ENCODE measurements at regions not wholly inside any gene's neighbourhood (a gene's known extent, or its start where the extent isn't known, plus 50 kb on each side); places are given as distances from the start of the nearest gene placed in this dataset.
"Not testable (repeated sequence)": the region's sequence is repeated elsewhere in the genome, so short reads cannot be mapped to it uniquely, and the experiment has no call there.

DNA sequence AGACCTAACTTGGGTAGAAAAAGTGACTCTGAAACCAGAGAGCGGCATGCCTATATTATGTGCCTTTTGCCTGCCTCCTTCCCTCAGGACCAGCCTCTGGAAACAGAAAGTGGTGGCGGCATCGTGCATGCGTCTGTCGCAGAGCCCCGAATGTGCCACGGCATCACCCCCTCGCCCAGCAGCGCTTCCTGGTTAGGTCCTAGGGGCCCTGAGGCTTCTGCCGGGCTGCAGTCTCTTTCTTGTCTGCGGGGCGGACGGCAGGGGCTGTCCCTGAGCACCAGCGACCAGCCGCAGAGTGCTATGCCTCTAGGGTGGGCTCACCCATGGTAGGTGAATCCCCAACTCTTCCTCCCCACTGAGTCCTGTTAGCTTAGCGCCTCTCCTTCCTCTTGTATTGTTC is 68.7 kb downstream of the VSIG4 start:
- H3K9ac ChIP-seq (ENCODE audit: low read depth, low read length) = no peak overlapping the region

DNA sequence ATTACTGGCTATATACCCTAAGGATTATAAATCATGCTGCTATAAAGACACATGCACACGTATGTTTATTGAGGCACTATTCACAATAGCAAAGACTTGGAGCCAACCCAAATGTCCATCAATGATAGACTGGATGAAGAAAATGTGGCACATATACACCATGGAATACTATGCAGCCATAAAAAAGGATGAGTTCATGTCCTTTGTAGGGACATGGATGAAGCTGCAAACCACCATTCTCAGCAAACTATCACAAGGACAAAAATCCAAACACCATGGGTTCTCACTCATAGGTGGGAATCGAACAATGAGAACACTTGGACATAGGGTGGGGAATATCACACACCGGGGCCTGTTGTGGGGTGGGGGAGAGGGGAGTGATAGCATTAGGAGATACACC is 72.7 kb downstream of the VSIG4 start:
- ATAC-seq (ENCODE audit: insufficient read depth, low read depth); H3K36me3 ChIP-seq (ENCODE audit: insufficient read depth, low read length); H2AFZ ChIP-seq (ENCODE audit: low read depth, low read length): not testable (repeated sequence)

More for the DNA sequence above, 68.7 kb downstream of the VSIG4 start:
- no peak overlapping the region for H2AFZ ChIP-seq (ENCODE audit: low read depth, low read length)
- TF ChIP-seq, protein P1, sequence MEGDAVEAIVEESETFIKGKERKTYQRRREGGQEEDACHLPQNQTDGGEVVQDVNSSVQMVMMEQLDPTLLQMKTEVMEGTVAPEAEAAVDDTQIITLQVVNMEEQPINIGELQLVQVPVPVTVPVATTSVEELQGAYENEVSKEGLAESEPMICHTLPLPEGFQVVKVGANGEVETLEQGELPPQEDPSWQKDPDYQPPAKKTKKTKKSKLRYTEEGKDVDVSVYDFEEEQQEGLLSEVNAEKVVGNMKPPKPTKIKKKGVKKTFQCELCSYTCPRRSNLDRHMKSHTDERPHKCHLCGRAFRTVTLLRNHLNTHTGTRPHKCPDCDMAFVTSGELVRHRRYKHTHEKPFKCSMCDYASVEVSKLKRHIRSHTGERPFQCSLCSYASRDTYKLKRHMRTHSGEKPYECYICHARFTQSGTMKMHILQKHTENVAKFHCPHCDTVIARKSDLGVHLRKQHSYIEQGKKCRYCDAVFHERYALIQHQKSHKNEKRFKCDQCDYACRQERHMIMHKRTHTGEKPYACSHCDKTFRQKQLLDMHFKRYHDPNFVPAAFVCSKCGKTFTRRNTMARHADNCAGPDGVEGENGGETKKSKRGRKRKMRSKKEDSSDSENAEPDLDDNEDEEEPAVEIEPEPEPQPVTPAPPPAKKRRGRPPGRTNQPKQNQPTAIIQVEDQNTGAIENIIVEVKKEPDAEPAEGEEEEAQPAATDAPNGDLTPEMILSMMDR (IDR thresholded peaks at IDR 0.05; ENCODE audit: borderline replicate concordance, extremely low read depth, low read length, poor library complexity, severe bottlenecking) = no peak
- TF ChIP-seq EZH2 (IDR thresholded peaks at IDR 0.05; ENCODE audit: borderline replicate concordance, low read depth, low read length, severe bottlenecking) = no peak
- H3K27ac ChIP-seq (ENCODE audit: low read length) = no peak overlapping the region
- H3K4me1 ChIP-seq (ENCODE audit: insufficient read depth, low read length) = no peaks in the 10 kb centered on the region
- no peaks in the 10 kb centered on the region for H3K9me3 ChIP-seq (ENCODE audit: insufficient read depth, low read length, severe bottlenecking)
- ATAC-seq (ENCODE audit: insufficient read depth, low read depth) (no peak), DNase-seq (no peak)
- H3K36me3 ChIP-seq (ENCODE audit: insufficient read depth, low read length) = no peaks in the 10 kb centered on the region
- H3K79me2 ChIP-seq (ENCODE audit: insufficient read depth, low read length) = no peaks in the 10 kb centered on the region
- no peaks in the 10 kb centered on the region for H4K20me1 ChIP-seq (ENCODE audit: insufficient read depth, low read length)
- H3K27me3 ChIP-seq (ENCODE audit: insufficient read depth, low read length, poor library complexity) = no peaks in the 10 kb centered on the region
- no peak overlapping the region for H3K4me3 ChIP-seq (ENCODE audit: low read depth in 1 of 2, low read length in 2 of 2)
- H3K4me2 ChIP-seq (ENCODE audit: insufficient read depth, low read length) = no peak overlapping the region

DNA sequence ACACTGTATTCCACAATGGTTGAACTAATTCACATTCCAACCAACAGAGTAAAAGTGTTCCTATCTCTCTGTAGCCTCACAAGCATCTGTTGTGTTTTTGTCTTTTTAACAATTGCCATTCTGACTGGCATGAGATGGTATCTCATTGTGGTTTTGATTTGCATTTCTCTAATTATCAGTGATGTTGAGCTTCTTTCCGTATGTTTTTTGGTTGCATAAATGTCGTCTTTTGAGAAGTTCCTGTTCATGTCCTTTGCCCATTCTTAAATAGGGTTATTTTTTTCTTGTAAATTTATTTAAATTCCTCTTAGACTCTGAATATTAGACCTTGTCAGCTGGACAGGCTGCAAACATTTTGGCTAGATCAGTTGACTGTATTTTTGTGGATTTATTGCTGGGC is 78.2 kb downstream of the VSIG4 start:
- TF ChIP-seq, protein P1 (IDR thresholded peaks at IDR 0.05; ENCODE audit: borderline replicate concordance, extremely low read depth, low read length, poor library complexity, severe bottlenecking) = no peak
- TF ChIP-seq EZH2 (IDR thresholded peaks at IDR 0.05; ENCODE audit: borderline replicate concordance, low read depth, low read length, severe bottlenecking) = no peak

More for the DNA sequence above, 72.7 kb downstream of the VSIG4 start:
- not testable (repeated sequence) for H4K20me1 ChIP-seq (ENCODE audit: insufficient read depth, low read length); H3K4me1 ChIP-seq (ENCODE audit: insufficient read depth, low read length); H3K27ac ChIP-seq (ENCODE audit: low read length); DNase-seq; H3K4me2 ChIP-seq (ENCODE audit: insufficient read depth, low read length); H3K9me3 ChIP-seq (ENCODE audit: insufficient read depth, low read length, severe bottlenecking); H3K9ac ChIP-seq (ENCODE audit: low read depth, low read length); H3K27me3 ChIP-seq (ENCODE audit: insufficient read depth, low read length, poor library complexity); H3K79me2 ChIP-seq (ENCODE audit: insufficient read depth, low read length); H3K4me3 ChIP-seq (ENCODE audit: low read depth in 1 of 2, low read length in 2 of 2)

DNA sequence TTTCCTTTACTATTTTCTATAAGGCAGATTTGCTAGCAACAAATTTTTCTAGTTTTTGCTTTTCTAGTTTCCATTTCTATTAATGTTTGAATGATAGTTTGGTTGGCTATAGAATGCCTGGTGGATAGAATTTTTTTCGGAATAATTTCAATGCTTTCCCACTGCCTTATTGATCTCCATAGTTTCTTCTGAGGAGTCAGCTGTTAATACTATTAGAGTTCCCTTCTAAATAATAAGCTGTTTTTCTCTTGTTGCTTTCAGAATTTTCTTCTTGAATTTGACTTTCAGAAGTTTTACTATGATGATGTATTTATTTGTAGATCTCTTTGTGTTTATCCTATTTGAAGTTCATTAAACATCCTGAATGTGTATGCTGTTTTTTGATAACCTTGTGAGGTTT is 91.8 kb downstream of the VSIG4 start:
- Histone ChIP-seq H3K9ac (ENCODE audit: low read depth, low read length) (no peak overlapping the region), H4K20me1 (ENCODE audit: insufficient read depth, low read length) (no peaks in the 10 kb centered on the region), H3K27ac (ENCODE audit: low read length) (no peak overlapping the region), H3K9me3 (ENCODE audit: insufficient read depth, low read length, severe bottlenecking) (no peaks in the 10 kb centered on the region), H3K36me3 (ENCODE audit: insufficient read depth, low read length) (no peaks in the 10 kb centered on the region), H3K27me3 (ENCODE audit: insufficient read depth, low read length, poor library complexity) (no peaks in the 10 kb centered on the region), H3K4me2 (ENCODE audit: insufficient read depth, low read length) (no peak overlapping the region), H3K4me3 (ENCODE audit: low read depth in 1 of 2, low read length in 2 of 2) (no peak overlapping the region), H3K79me2 (ENCODE audit: insufficient read depth, low read length) (no peaks in the 10 kb centered on the region), H2AFZ (ENCODE audit: low read depth, low read length) (no peak overlapping the region), H3K4me1 (ENCODE audit: insufficient read depth, low read length) (no peaks in the 10 kb centered on the region)
- ATAC-seq (ENCODE audit: insufficient read depth, low read depth) (no peak), DNase-seq (no peak)
- TF ChIP-seq, protein P1 (IDR thresholded peaks at IDR 0.05; ENCODE audit: borderline replicate concordance, extremely low read depth, low read length, poor library complexity, severe bottlenecking) = no peak
- no peak for TF ChIP-seq EZH2 (IDR thresholded peaks at IDR 0.05; ENCODE audit: borderline replicate concordance, low read depth, low read length, severe bottlenecking)

More for the DNA sequence above, 78.2 kb downstream of the VSIG4 start:
- no peaks in the 10 kb centered on the region for H4K20me1 ChIP-seq (ENCODE audit: insufficient read depth, low read length)
- no peak overlapping the region for H2AFZ ChIP-seq (ENCODE audit: low read depth, low read length)
- DNase-seq (no peak), ATAC-seq (ENCODE audit: insufficient read depth, low read depth) (no peak)
- H3K4me3 ChIP-seq (ENCODE audit: low read depth in 1 of 2, low read length in 2 of 2) = no peak overlapping the region
- H3K9me3 ChIP-seq (ENCODE audit: insufficient read depth, low read length, severe bottlenecking) = no peaks in the 10 kb centered on the region
- H3K4me1 ChIP-seq (ENCODE audit: insufficient read depth, low read length) = no peaks in the 10 kb centered on the region
- H3K27ac ChIP-seq (ENCODE audit: low read length) = no peak overlapping the region
- H3K4me2 ChIP-seq (ENCODE audit: insufficient read depth, low read length) = no peak overlapping the region
- H3K27me3 ChIP-seq (ENCODE audit: insufficient read depth, low read length, poor library complexity) = no peaks in the 10 kb centered on the region
- H3K79me2 ChIP-seq (ENCODE audit: insufficient read depth, low read length) = no peaks in the 10 kb centered on the region
- H3K36me3 ChIP-seq (ENCODE audit: insufficient read depth, low read length) = no peaks in the 10 kb centered on the region
- H3K9ac ChIP-seq (ENCODE audit: low read depth, low read length) = no peak overlapping the region
